ENCODE measurements at regions not wholly inside any gene's neighbourhood (a gene's known extent, or its start where the extent isn't known, plus 50 kb on each side); places are given as distances from the start of the nearest gene placed in this dataset.

- H3K36me3 ChIP-seq (ENCODE audit: control insufficient read depth, insufficient read depth, low read length): no peaks in the 10 kb centered on the region
- no peak overlapping the region for H3K27ac ChIP-seq (ENCODE audit: low read length)
- intact Hi-C loops (cut with micrococcal nuclease): no loop called here
- H3K4me1 Mint-ChIP-seq: no peaks in the 10 kb centered on the region
- peaks cover 6 to 12% of the 10 kb centered on the region in 2 donors for H3K27me3 Mint-ChIP-seq (ENCODE audit: low read depth in 2 of 2)
- H3K9me3 Mint-ChIP-seq: no peaks in the 10 kb centered on the region
- no peaks in the 10 kb centered on the region for H3K27me3 ChIP-seq (ENCODE audit: control insufficient read depth, insufficient read depth, low read length)
- 92% methylated on average over 11 of the region's 11 CpGs for WGBS (ENCODE audit: insufficient coverage)
- no peak overlapping the region for H3K27ac Mint-ChIP-seq
- no peaks in the 10 kb centered on the region for H3K9me3 ChIP-seq (ENCODE audit: control insufficient read depth, insufficient read depth, low read length)
- ATAC-seq (no peak), DNase-seq (no peak)
- no peak for TF ChIP-seq CTCF (IDR thresholded peaks at IDR 0.05)
- no peaks in the 10 kb centered on the region for H3K4me1 ChIP-seq (ENCODE audit: control insufficient read depth, insufficient read depth, low read length)
- H3K4me3 Mint-ChIP-seq: no peak overlapping the region
- H3K36me3 Mint-ChIP-seq: no peaks in the 10 kb centered on the region
- no peak overlapping the region for H3K4me3 ChIP-seq (ENCODE audit: low read length)
Observed at GRCh38 chr14:98888927-98889835, 382.8 kb downstream of the BCL11B start.

GRCh38 chr14:98889836-98890185 lies 382.2 kb downstream of the BCL11B start:
- Histone ChIP-seq H3K36me3 (ENCODE audit: control insufficient read depth, insufficient read depth, low read length) (no peaks in the 10 kb centered on the region), H3K4me1 (ENCODE audit: control insufficient read depth, insufficient read depth, low read length) (no peaks in the 10 kb centered on the region), H3K27ac (ENCODE audit: low read length) (no peak overlapping the region), H3K27me3 (ENCODE audit: control insufficient read depth, insufficient read depth, low read length) (no peaks in the 10 kb centered on the region), H3K9me3 (ENCODE audit: control insufficient read depth, insufficient read depth, low read length) (no peaks in the 10 kb centered on the region), H3K4me3 (ENCODE audit: low read length) (no peak overlapping the region)
- no peak for TF ChIP-seq CTCF (IDR thresholded peaks at IDR 0.05)
- H3K36me3 Mint-ChIP-seq: no peaks in the 10 kb centered on the region
- no peaks in the 10 kb centered on the region for H3K9me3 Mint-ChIP-seq
- no peaks in the 10 kb centered on the region for H3K4me1 Mint-ChIP-seq
- ATAC-seq (no peak), DNase-seq (no peak)
- intact Hi-C loops (cut with micrococcal nuclease): no loop called here
- WGBS (ENCODE audit: insufficient coverage): 91% methylated on average over 8 of the region's 8 CpGs
- no peak overlapping the region for H3K27ac Mint-ChIP-seq
- peaks cover 6 to 16% of the 10 kb centered on the region in 2 donors for H3K27me3 Mint-ChIP-seq (ENCODE audit: low read depth in 2 of 2)
- no peak overlapping the region for H3K4me3 Mint-ChIP-seq

- Mint-ChIP-seq H3K4me3 (no peak overlapping the region), H3K36me3 (no peaks in the 10 kb centered on the region), H3K9me3 (no peaks in the 10 kb centered on the region), H3K27me3 (ENCODE audit: low read depth in 2 of 2) (peaks cover 0 to 19% of the 10 kb centered on the region in 2 donors), H3K4me1 (no peaks in the 10 kb centered on the region), H3K27ac (no peak overlapping the region)
- no peaks in the 10 kb centered on the region for H3K9me3 ChIP-seq (ENCODE audit: control insufficient read depth, insufficient read depth, low read length)
- H3K27ac ChIP-seq (ENCODE audit: low read length): no peak overlapping the region
- 84% methylated on average over 12 of the region's 13 CpGs for WGBS (ENCODE audit: insufficient coverage)
- H3K4me3 ChIP-seq (ENCODE audit: low read length): no peak overlapping the region
- ATAC-seq (no peak), DNase-seq (no peak)
- intact Hi-C loops (cut with micrococcal nuclease): no loop called here
- H3K36me3 ChIP-seq (ENCODE audit: control insufficient read depth, insufficient read depth, low read length): no peaks in the 10 kb centered on the region
- no peaks in the 10 kb centered on the region for H3K27me3 ChIP-seq (ENCODE audit: control insufficient read depth, insufficient read depth, low read length)
- H3K4me1 ChIP-seq (ENCODE audit: control insufficient read depth, insufficient read depth, low read length): no peaks in the 10 kb centered on the region
- TF ChIP-seq CTCF (IDR thresholded peaks at IDR 0.05): no peak
Observed at GRCh38 chr14:98890556-98891340, 381.2 kb downstream of the BCL11B start.
